HG03354 (cell line): ENCODE measurements at regions not wholly inside any gene's neighbourhood (a gene's known extent, or its start where the extent isn't known, plus 50 kb on each side); places are given as distances from the start of the nearest gene placed in this dataset.
A peak's percentile ranks its signal among the peaks of the same experiment; 100 is the strongest.
"Not testable (repeated sequence)": the region's sequence is repeated elsewhere in the genome, so short reads cannot be mapped to it uniquely, and the experiment has no call there.

ENCODE experiments used
- ATAC-seq: cut with Tn5 transposase; IDR thresholded peaks from one replicate; pipeline ENCODE4 v1.9.1; 2021; ENCODE audit warnings: mild to moderate bottlenecking; ENCODE audit not compliant: unreplicated experiment, poor library complexity, severe bottlenecking

- no peak for ATAC-seq
These were observed 194.6 kb downstream of the CETN3 start for GRCh38 chr5:90214991-90215390.

- not testable (repeated sequence) for ATAC-seq
These were observed 201.2 kb downstream of the CETN3 start for GRCh38 chr5:90208323-90208722.

GRCh38 chr5:90201923-90202322, 207.6 kb downstream of the CETN3 start:
- no peak for ATAC-seq

GRCh38 chr5:90193185-90193822, 216.3 kb downstream of the CETN3 start:
- no peak for ATAC-seq

- no peak for ATAC-seq
These were observed 218.1 kb downstream of the CETN3 start for GRCh38 chr5:90191352-90192045.

GRCh38 chr5:90185897-90186468, 223.6 kb downstream of the CETN3 start:
- ATAC-seq, result no peak

- no peak for ATAC-seq
These were observed 224.8 kb downstream of the CETN3 start for GRCh38 chr5:90184764-90185163.

- no peak for ATAC-seq
These were observed 226.8 kb downstream of the CETN3 start for GRCh38 chr5:90182726-90183125.

GRCh38 chr5:90174236-90174635, 235.3 kb downstream of the CETN3 start:
- ATAC-seq, result no peak

GRCh38 chr5:90173299-90174030, 236.1 kb downstream of the CETN3 start:
- no peak for ATAC-seq

- ATAC-seq, result no peak
These were observed 238.1 kb downstream of the CETN3 start for GRCh38 chr5:90171466-90171865.

GRCh38 chr5:90170261-90170660, 239.3 kb downstream of the CETN3 start:
- ATAC-seq, result no peak

- no peak for ATAC-seq
These were observed 240.5 kb downstream of the CETN3 start for GRCh38 chr5:90169078-90169477.

- no peak for ATAC-seq
These were observed 241.2 kb downstream of the CETN3 start for GRCh38 chr5:90168399-90168798.

- no peak for ATAC-seq
These were observed 242.7 kb downstream of the CETN3 start for GRCh38 chr5:90166816-90167215.

- ATAC-seq, result no peak
These were observed 247.2 kb downstream of the CETN3 start for GRCh38 chr5:90162324-90162723.

GRCh38 chr5:90161414-90161813, 248.1 kb downstream of the CETN3 start:
- peak; percentile 74 for ATAC-seq

GRCh38 chr5:90158131-90158530, 251.4 kb downstream of the CETN3 start:
- no peak for ATAC-seq

GRCh38 chr5:90153031-90153430, 256.5 kb downstream of the CETN3 start:
- ATAC-seq, result no peak

GRCh38 chr5:90144625-90145327, 264.8 kb downstream of the CETN3 start:
- no peak for ATAC-seq
